Neural progenitor cell (in vitro differentiated cells): ENCODE measurements at regions not wholly inside any gene's neighbourhood (a gene's known extent, or its start where the extent isn't known, plus 50 kb on each side); places are given as distances from the start of the nearest gene placed in this dataset.

Experiments used
- DNase-seq: peaks from one replicate; pipeline ENCODE4 v3.0.0-alpha.2; 2016; ENCODE audit warnings: low spot score
- H2AFZ ChIP-seq: fragments of 200-600 bp; sonication (generic); replicated peaks from 2 replicates; pipeline ENCODE4 v1.6.1; 2016; ENCODE audit warnings: antibody characterized with exemption
- H3F3A ChIP-seq: fragments of 200-600 bp; sonication (generic); 2 replicates; pipeline ENCODE4 v1.6.1; 2016; ENCODE audit warnings: antibody characterized with exemption, low read depth
- H3K27ac ChIP-seq: fragments of 200-600 bp; sonication (generic); 2 replicates; pipeline ENCODE4 v1.5.1; 2016; ENCODE audit warnings: mild to moderate bottlenecking
- H3K27me3 ChIP-seq: fragments of 200-600 bp; sonication (generic); 2 replicates; pipeline ENCODE4 v1.6.1; 2016; ENCODE audit warnings: mild to moderate bottlenecking, moderate library complexity
- H3K36me3 ChIP-seq: fragments of 200-600 bp; sonication (generic); 2 replicates; pipeline ENCODE4 v1.5.1; 2016
- H3K4me1 ChIP-seq: fragments of 200-600 bp; sonication (generic); 2 replicates; pipeline ENCODE4 v1.6.1; 2016; ENCODE audit warnings: mixed run types
- H3K4me2 ChIP-seq: fragments of 200-600 bp; sonication (generic); 2 replicates; pipeline ENCODE4 v1.6.1; 2016
- H3K4me3 ChIP-seq: fragments of 200-600 bp; sonication (generic); 2 replicates; pipeline ENCODE4 v1.5.1; 2016
- H3K79me2 ChIP-seq: fragments of 200-600 bp; sonication (generic); 2 replicates; pipeline ENCODE4 v1.6.1; 2016; ENCODE audit warnings: low read depth
- H3K9ac ChIP-seq: fragments of 200-600 bp; sonication (generic); 2 replicates; pipeline ENCODE4 v1.6.1; 2016
- H3K9me3 ChIP-seq: fragments of 200-600 bp; sonication (generic); 2 replicates; pipeline ENCODE4 v1.5.1; 2016; ENCODE audit warnings: low read depth
- H4K20me1 ChIP-seq: fragments of 200-600 bp; sonication (generic); 2 replicates; pipeline ENCODE4 v1.6.1; 2016; ENCODE audit warnings: low read depth
- H3K27ac Mint-ChIP-seq: 3 replicates; pipeline ENCODE4 v1.8.0; 2021; ENCODE audit warnings: mixed read lengths
- H3K27me3 Mint-ChIP-seq: 2 replicates; pipeline ENCODE4 v1.8.0; 2022; ENCODE audit warnings: low read depth, mild to moderate bottlenecking, inconsistent platforms, moderate library complexity, mixed read lengths; ENCODE audit not compliant: insufficient read depth
- H3K36me3 Mint-ChIP-seq: 3 replicates; pipeline ENCODE4 v1.8.0; 2021; ENCODE audit warnings: mixed read lengths
- H3K4me1 Mint-ChIP-seq: 3 replicates; pipeline ENCODE4 v1.8.0; 2021; ENCODE audit warnings: mixed read lengths
- H3K4me3 Mint-ChIP-seq: 3 replicates; pipeline ENCODE4 v1.8.0; 2021; ENCODE audit warnings: mild to moderate bottlenecking, moderate library complexity, mixed read lengths
- H3K9me3 Mint-ChIP-seq: 3 replicates; pipeline ENCODE4 v1.8.0; 2020; ENCODE audit warnings: mixed read lengths
- CTCF ChIP-seq: fragments of 200-600 bp; sonication (generic); IDR thresholded peaks from 2 replicates; pipeline ENCODE4 v1.5.1; 2017; ENCODE audit warnings: antibody characterized with exemption, mild to moderate bottlenecking
- EZH2 ChIP-seq: fragments of 200-600 bp; sonication (generic); IDR thresholded peaks from 2 replicates; pipeline ENCODE4 v1.6.1; 2017; ENCODE audit warnings: antibody characterized with exemption, mild to moderate bottlenecking, moderate library complexity
- EZH2phosphoT487 ChIP-seq: fragments of 200-600 bp; sonication (generic); IDR thresholded peaks from 2 replicates; pipeline ENCODE4 v1.6.1; 2017; ENCODE audit warnings: antibody characterized with exemption

GRCh38 chr4:28360681-28361080, 1500.0 kb downstream of the STIM2 start:
- H3K36me3 ChIP-seq = no peaks in the 10 kb centered on the region
- TF ChIP-seq CTCF (no peak), EZH2phosphoT487 (no peak), EZH2 (no peak)
- Mint-ChIP-seq H3K27ac (no peak overlapping the region), H3K4me1 (peaks cover 5% of the 10 kb centered on the region), H3K4me3 (no peak overlapping the region), H3K27me3 (no peaks in the 10 kb centered on the region), H3K36me3 (no peaks in the 10 kb centered on the region), H3K9me3 (peaks cover 2% of the 10 kb centered on the region)
- H2AFZ ChIP-seq = no peak overlapping the region
- H3K79me2 ChIP-seq = no peaks in the 10 kb centered on the region
- H3K27ac ChIP-seq = no peak overlapping the region
- H3K27me3 ChIP-seq = no peaks in the 10 kb centered on the region
- no peaks in the 10 kb centered on the region for H3K9me3 ChIP-seq
- H3K4me1 ChIP-seq = peaks cover 4% of the 10 kb centered on the region
- no peak for DNase-seq
- no peaks in the 10 kb centered on the region for H3F3A ChIP-seq
- H3K9ac ChIP-seq = no peak overlapping the region
- H3K4me2 ChIP-seq = no peak overlapping the region
- no peaks in the 10 kb centered on the region for H4K20me1 ChIP-seq
- H3K4me3 ChIP-seq = no peak overlapping the region

- H3K9me3 ChIP-seq = no peaks in the 10 kb centered on the region
- Mint-ChIP-seq H3K36me3 (no peaks in the 10 kb centered on the region), H3K27ac (no peak overlapping the region), H3K4me1 (no peaks in the 10 kb centered on the region), H3K4me3 (no peak overlapping the region), H3K9me3 (no peaks in the 10 kb centered on the region), H3K27me3 (no peaks in the 10 kb centered on the region)
- H3K36me3 ChIP-seq = no peaks in the 10 kb centered on the region
- H4K20me1 ChIP-seq = no peaks in the 10 kb centered on the region
- H3K4me2 ChIP-seq = no peak overlapping the region
- H3F3A ChIP-seq = no peaks in the 10 kb centered on the region
- peaks cover 11% of the 10 kb centered on the region for H3K4me1 ChIP-seq
- no peak overlapping the region for H3K9ac ChIP-seq
- no peak overlapping the region for H2AFZ ChIP-seq
- no peak for DNase-seq
- H3K27me3 ChIP-seq = no peaks in the 10 kb centered on the region
- TF ChIP-seq CTCF = no peak
- no peak for TF ChIP-seq EZH2phosphoT487
- no peak for TF ChIP-seq EZH2
- no peak overlapping the region for H3K27ac ChIP-seq
- no peak overlapping the region for H3K4me3 ChIP-seq
- no peaks in the 10 kb centered on the region for H3K79me2 ChIP-seq
These were observed 1501.5 kb downstream of the STIM2 start for GRCh38 chr4:28362169-28362568.

- no peak overlapping the region for H3K4me2 ChIP-seq
- H3K9me3 ChIP-seq = no peaks in the 10 kb centered on the region
- TF ChIP-seq EZH2phosphoT487 = no peak
- no peak for TF ChIP-seq CTCF
- TF ChIP-seq EZH2 = no peak
- Mint-ChIP-seq H3K36me3 (no peaks in the 10 kb centered on the region), H3K4me1 (no peaks in the 10 kb centered on the region), H3K27me3 (no peaks in the 10 kb centered on the region), H3K9me3 (no peaks in the 10 kb centered on the region), H3K27ac (no peak overlapping the region), H3K4me3 (no peak overlapping the region)
- no peaks in the 10 kb centered on the region for H3K79me2 ChIP-seq
- no peak overlapping the region for H2AFZ ChIP-seq
- no peaks in the 10 kb centered on the region for H3F3A ChIP-seq
- no peaks in the 10 kb centered on the region for H4K20me1 ChIP-seq
- no peak overlapping the region for H3K27ac ChIP-seq
- H3K9ac ChIP-seq = no peak overlapping the region
- peaks cover 11% of the 10 kb centered on the region for H3K4me1 ChIP-seq
- no peak for DNase-seq
- H3K27me3 ChIP-seq = no peaks in the 10 kb centered on the region
- H3K36me3 ChIP-seq = no peaks in the 10 kb centered on the region
- no peak overlapping the region for H3K4me3 ChIP-seq
These were observed 1508.9 kb downstream of the STIM2 start for GRCh38 chr4:28369499-28369898.

GRCh38 chr4:28373191-28373590, 1512.5 kb downstream of the STIM2 start:
- Histone ChIP-seq H3K4me1 (no peaks in the 10 kb centered on the region), H2AFZ (no peak overlapping the region), H3F3A (no peaks in the 10 kb centered on the region), H3K27ac (no peak overlapping the region), H3K4me2 (no peak overlapping the region), H4K20me1 (no peaks in the 10 kb centered on the region), H3K9ac (no peak overlapping the region), H3K79me2 (no peaks in the 10 kb centered on the region), H3K27me3 (no peaks in the 10 kb centered on the region), H3K36me3 (no peaks in the 10 kb centered on the region), H3K9me3 (no peaks in the 10 kb centered on the region), H3K4me3 (no peak overlapping the region)
- TF ChIP-seq EZH2phosphoT487 (no peak), EZH2 (no peak), CTCF (no peak)
- no peak for DNase-seq
- H3K36me3 Mint-ChIP-seq = no peaks in the 10 kb centered on the region
- H3K9me3 Mint-ChIP-seq = peaks cover 2% of the 10 kb centered on the region
- no peak overlapping the region for H3K4me3 Mint-ChIP-seq
- no peak overlapping the region for H3K27ac Mint-ChIP-seq
- H3K27me3 Mint-ChIP-seq = no peaks in the 10 kb centered on the region
- H3K4me1 Mint-ChIP-seq = no peaks in the 10 kb centered on the region
